Mammary epithelial cell (primary cell): ENCODE measurements at regions not wholly inside any gene's neighbourhood (a gene's known extent, or its start where the extent isn't known, plus 50 kb on each side); places are given as distances from the start of the nearest gene placed in this dataset.

Experiments
- EZH2 ChIP-seq: IDR thresholded peaks from 2 replicates; pipeline ENCODE4 v1.6.1; 2012; ENCODE audit warnings: low read length, inconsistent platforms, borderline replicate concordance
- TF ChIP-seq, protein P1 (sequence below), 2 donors: IDR thresholded peaks in 1 of 2; conservative IDR thresholded peaks in 1 of 2; 2 replicates each; pipeline ENCODE4 v1.5.1; 2011 to 2012; ENCODE audit warnings: inconsistent platforms in 2 of 2, low read length in 2 of 2, mild to moderate bottlenecking in 2 of 2, control low read depth in 1 of 2, low read depth in 1 of 2; ENCODE audit not compliant: insufficient read depth in 1 of 2; ENCODE audit errors: extremely low read depth in 1 of 2

DNA sequence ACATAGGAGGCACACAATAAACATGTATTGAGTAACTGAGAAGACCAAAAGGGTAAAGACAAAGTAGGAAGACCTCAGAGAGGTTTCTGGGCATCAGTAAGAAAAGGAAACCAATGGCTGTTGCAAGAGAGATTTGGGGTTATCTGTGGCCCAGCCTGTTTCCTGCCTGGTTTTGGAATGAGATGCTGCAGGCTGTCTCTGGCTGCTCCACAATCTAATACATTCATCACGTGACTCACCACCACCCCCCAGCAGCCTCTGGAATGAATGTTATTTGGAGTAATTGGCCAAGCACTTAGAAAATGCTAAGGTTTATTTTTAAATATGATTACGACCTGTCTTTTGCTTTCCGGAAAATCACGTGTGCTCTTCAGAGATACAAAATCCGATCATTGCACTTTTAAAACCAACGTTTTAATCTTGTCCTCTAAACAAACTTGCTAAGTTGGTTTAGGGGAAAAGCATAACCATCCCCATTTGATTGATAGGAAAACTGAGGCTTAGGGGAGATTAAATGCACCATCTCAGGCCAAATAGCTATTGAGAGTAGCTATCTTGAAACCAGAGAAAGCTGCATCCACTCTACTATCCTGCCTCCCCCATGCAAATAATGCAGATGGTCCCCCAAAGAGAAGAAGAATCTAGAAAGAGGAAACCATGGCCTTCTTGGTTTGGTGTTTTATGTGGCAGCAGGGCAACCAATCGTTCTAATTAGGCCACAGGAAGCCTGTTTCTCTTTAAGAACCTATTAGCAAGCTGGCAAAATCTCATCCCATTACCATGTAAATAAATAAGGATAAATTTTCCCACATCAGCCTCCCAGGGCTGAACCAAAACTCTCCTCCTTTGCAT is 151.8 kb upstream of the ADRA1B start:
- TF ChIP-seq, protein P1, sequence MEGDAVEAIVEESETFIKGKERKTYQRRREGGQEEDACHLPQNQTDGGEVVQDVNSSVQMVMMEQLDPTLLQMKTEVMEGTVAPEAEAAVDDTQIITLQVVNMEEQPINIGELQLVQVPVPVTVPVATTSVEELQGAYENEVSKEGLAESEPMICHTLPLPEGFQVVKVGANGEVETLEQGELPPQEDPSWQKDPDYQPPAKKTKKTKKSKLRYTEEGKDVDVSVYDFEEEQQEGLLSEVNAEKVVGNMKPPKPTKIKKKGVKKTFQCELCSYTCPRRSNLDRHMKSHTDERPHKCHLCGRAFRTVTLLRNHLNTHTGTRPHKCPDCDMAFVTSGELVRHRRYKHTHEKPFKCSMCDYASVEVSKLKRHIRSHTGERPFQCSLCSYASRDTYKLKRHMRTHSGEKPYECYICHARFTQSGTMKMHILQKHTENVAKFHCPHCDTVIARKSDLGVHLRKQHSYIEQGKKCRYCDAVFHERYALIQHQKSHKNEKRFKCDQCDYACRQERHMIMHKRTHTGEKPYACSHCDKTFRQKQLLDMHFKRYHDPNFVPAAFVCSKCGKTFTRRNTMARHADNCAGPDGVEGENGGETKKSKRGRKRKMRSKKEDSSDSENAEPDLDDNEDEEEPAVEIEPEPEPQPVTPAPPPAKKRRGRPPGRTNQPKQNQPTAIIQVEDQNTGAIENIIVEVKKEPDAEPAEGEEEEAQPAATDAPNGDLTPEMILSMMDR (conservative IDR thresholded peaks at IDR 0.05 in 1 of 2, IDR thresholded peaks at IDR 0.05 in 1 of 2; ENCODE audit: extremely low read depth in 1 of 2, insufficient read depth in 1 of 2, low read depth in 1 of 2, low read length in 2 of 2) = no peak
- no peak for TF ChIP-seq EZH2
